22Rv1 (cell line): ENCODE measurements at regions not wholly inside any gene's neighbourhood (a gene's known extent, or its start where the extent isn't known, plus 50 kb on each side); places are given as distances from the start of the nearest gene placed in this dataset.
"Not testable (repeated sequence)": the region's sequence is repeated elsewhere in the genome, so short reads cannot be mapped to it uniquely, and the experiment has no call there.

Experiments
- ZFX ChIP-seq: fragments of 450-650 bp; IDR thresholded peaks from 2 replicates; pipeline ENCODE4 v1.6.1; 2017; ENCODE audit warnings: antibody characterized with exemption, borderline replicate concordance
- TF ChIP-seq, protein P1 (sequence below): fragments of 450-650 bp; IDR thresholded peaks from 2 replicates; pipeline ENCODE4 v1.5.1; 2017; ENCODE audit warnings: mild to moderate bottlenecking

GRCh38 chr9:90506402-90506801 is 136.2 kb downstream of the DIRAS2 start:
- TF ChIP-seq, protein P1, sequence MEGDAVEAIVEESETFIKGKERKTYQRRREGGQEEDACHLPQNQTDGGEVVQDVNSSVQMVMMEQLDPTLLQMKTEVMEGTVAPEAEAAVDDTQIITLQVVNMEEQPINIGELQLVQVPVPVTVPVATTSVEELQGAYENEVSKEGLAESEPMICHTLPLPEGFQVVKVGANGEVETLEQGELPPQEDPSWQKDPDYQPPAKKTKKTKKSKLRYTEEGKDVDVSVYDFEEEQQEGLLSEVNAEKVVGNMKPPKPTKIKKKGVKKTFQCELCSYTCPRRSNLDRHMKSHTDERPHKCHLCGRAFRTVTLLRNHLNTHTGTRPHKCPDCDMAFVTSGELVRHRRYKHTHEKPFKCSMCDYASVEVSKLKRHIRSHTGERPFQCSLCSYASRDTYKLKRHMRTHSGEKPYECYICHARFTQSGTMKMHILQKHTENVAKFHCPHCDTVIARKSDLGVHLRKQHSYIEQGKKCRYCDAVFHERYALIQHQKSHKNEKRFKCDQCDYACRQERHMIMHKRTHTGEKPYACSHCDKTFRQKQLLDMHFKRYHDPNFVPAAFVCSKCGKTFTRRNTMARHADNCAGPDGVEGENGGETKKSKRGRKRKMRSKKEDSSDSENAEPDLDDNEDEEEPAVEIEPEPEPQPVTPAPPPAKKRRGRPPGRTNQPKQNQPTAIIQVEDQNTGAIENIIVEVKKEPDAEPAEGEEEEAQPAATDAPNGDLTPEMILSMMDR = not testable (repeated sequence)
- not testable (repeated sequence) for TF ChIP-seq ZFX
